Brain microvascular endothelial cell (primary cell): ENCODE measurements at regions not wholly inside any gene's neighbourhood (a gene's known extent, or its start where the extent isn't known, plus 50 kb on each side); places are given as distances from the start of the nearest gene placed in this dataset.

Experiments used
- DNase-seq: peaks from one replicate; pipeline ENCODE4 v3.0.0-alpha.2; 2020
- H3K27ac ChIP-seq: fragments of 250-450 bp; sonication (Bioruptor Pico); 2 replicates; pipeline ENCODE4 v1.5.1; 2020; ENCODE audit warnings: mild to moderate bottlenecking, moderate library complexity
- H3K27me3 ChIP-seq: fragments of 250-450 bp; sonication (Bioruptor Pico); replicated peaks from 2 replicates; pipeline ENCODE4 v1.5.1; 2020; ENCODE audit warnings: mild to moderate bottlenecking
- H3K36me3 ChIP-seq: fragments of 250-450 bp; sonication (Bioruptor Pico); replicated peaks from 2 replicates; pipeline ENCODE4 v1.5.1; 2020; ENCODE audit warnings: mild to moderate bottlenecking
- H3K4me3 ChIP-seq: 2 replicates; pipeline ENCODE4 v1.5.1; 2011; ENCODE audit warnings: low read depth, mild to moderate bottlenecking, control low read depth, low read length, moderate library complexity
- in situ Hi-C: cut with HindIII; loops from 2 replicates; pipeline ENCODE4 v1.10.0; 2017; ENCODE audit warnings: low sequenced_read_pairs, low pct_ligation_motif_present
- TF ChIP-seq, protein P1 (sequence below): IDR thresholded peaks from 2 replicates; pipeline ENCODE4 v1.5.1; 2011; ENCODE audit warnings: low read depth, mild to moderate bottlenecking, moderate library complexity, low read length, control low read depth, inconsistent platforms; ENCODE audit errors: missing control alignments

DNA sequence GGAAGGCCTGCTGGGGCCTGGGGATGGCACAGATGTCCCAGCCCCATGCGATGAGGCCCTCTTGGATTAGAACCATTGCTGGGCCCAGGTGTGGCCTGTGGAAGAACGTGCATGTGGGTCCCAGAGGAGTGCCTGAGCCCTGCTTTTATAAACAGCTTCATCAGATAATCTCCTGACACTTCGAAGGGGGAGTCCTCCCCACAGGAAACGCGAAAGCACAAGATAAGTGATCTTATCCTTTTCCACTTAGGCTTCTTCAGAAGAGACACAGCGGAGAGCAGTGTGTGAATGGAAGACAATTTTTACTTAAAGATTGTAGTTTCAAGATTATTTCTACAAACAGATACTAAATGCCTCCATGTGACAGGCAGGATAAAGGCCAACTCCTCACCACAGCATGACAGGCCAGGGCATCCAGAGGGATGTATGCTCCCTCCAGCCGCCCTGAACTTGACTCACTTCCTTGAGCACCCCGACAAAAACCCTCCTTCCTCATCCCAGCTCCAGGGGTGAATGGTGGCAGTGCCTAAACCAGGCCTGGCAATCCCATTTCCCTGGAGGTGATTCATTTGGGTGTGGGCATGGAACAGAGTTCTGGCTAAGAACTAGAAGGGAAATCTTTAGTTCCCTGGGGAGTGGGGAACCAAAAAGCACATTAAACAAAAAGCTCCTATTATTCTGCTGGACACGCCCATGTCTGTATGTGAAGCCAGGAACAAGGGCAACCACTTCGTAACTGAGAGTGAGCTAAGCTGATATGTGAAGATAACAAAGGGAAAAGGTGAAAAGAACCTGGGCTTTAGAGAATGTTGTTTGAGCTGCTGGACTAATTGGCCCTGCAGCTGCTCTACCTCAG lies 56.2 kb upstream of the TMEM163 start:
- TF ChIP-seq, protein P1, sequence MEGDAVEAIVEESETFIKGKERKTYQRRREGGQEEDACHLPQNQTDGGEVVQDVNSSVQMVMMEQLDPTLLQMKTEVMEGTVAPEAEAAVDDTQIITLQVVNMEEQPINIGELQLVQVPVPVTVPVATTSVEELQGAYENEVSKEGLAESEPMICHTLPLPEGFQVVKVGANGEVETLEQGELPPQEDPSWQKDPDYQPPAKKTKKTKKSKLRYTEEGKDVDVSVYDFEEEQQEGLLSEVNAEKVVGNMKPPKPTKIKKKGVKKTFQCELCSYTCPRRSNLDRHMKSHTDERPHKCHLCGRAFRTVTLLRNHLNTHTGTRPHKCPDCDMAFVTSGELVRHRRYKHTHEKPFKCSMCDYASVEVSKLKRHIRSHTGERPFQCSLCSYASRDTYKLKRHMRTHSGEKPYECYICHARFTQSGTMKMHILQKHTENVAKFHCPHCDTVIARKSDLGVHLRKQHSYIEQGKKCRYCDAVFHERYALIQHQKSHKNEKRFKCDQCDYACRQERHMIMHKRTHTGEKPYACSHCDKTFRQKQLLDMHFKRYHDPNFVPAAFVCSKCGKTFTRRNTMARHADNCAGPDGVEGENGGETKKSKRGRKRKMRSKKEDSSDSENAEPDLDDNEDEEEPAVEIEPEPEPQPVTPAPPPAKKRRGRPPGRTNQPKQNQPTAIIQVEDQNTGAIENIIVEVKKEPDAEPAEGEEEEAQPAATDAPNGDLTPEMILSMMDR: no peak
- no peaks in the 10 kb centered on the region for H3K27me3 ChIP-seq
- H3K36me3 ChIP-seq: no peaks in the 10 kb centered on the region
- in situ Hi-C loops: no loop called here
- no peak overlapping the region for H3K27ac ChIP-seq
- DNase-seq: no peak
- no peak overlapping the region for H3K4me3 ChIP-seq

DNA sequence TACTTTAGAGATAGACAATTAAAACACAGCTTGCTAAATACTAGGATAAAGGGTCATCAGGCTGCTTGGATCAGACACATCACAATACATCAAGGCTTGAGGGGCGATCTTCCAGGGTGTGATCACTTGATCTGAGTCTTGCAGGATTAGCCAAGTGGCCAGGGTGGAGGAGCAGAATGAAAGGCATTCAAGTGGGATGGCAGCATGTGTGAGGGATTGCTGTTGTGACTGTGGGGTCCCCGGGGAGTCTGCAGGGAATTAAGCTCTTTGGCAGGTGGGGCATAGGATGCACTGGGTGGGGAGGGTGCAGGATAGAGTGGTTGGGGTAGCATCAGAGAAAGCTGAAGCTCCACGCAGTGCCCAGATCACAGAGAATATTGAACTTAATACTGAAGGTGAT lies 58.0 kb upstream of the TMEM163 start:
- in situ Hi-C loops: no loop called here
- H3K4me3 ChIP-seq: no peak overlapping the region
- TF ChIP-seq, protein P1: no peak
- no peaks in the 10 kb centered on the region for H3K36me3 ChIP-seq
- H3K27me3 ChIP-seq: no peaks in the 10 kb centered on the region
- H3K27ac ChIP-seq: no peak overlapping the region
- no peak for DNase-seq

DNA sequence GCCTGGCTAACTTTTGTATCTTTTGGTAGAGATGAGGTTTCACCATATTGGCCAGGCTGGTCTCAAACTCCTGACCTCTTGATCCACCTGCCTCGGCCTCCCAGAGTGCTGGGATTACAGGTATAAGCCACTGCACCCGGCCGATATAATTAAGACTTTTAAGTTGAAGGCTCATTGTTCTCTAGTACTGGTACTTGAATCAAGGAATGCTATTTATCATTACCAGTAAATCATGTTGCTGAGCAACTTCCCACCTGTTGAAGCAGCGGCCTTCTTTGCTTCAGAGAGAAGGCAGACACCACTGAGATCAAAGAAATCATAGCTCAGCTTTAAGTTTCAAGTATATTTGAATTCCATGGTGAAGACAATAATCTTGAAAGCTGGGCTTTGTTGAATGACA lies 58.8 kb upstream of the TMEM163 start:
- in situ Hi-C loops: no loop called here
- TF ChIP-seq, protein P1: no peak
- no peak for DNase-seq
- Histone ChIP-seq H3K27ac (no peak overlapping the region), H3K27me3 (no peaks in the 10 kb centered on the region), H3K36me3 (no peaks in the 10 kb centered on the region), H3K4me3 (no peak overlapping the region)

GRCh38 chr2:134778372-134778771 lies 59.6 kb upstream of the TMEM163 start:
- no peaks in the 10 kb centered on the region for H3K27me3 ChIP-seq
- TF ChIP-seq, protein P1: peak; percentile 41
- H3K4me3 ChIP-seq: no peak overlapping the region
- DNase-seq: no peak
- in situ Hi-C loops: no loop called here
- no peaks in the 10 kb centered on the region for H3K36me3 ChIP-seq
- H3K27ac ChIP-seq: no peak overlapping the region

GRCh38 chr2:134780972-134781371 lies 57.4 kb upstream of the ACMSD start:
- Histone ChIP-seq H3K36me3 (no peaks in the 10 kb centered on the region), H3K27me3 (no peaks in the 10 kb centered on the region), H3K27ac (no peak overlapping the region), H3K4me3 (no peak overlapping the region)
- TF ChIP-seq, protein P1: no peak
- in situ Hi-C loops: no loop called here
- no peak for DNase-seq

- no peak for DNase-seq
- H3K27ac ChIP-seq: no peak overlapping the region
- no peaks in the 10 kb centered on the region for H3K36me3 ChIP-seq
- no peaks in the 10 kb centered on the region for H3K27me3 ChIP-seq
- H3K4me3 ChIP-seq: no peak overlapping the region
- in situ Hi-C loops: no loop called here
- TF ChIP-seq, protein P1: no peak
Observed at GRCh38 chr2:134782107-134782506, 56.3 kb upstream of the ACMSD start.
